ENCODE measurements at regions not wholly inside any gene's neighbourhood (a gene's known extent, or its start where the extent isn't known, plus 50 kb on each side); places are given as distances from the start of the nearest gene placed in this dataset.
"Not testable (repeated sequence)": the region's sequence is repeated elsewhere in the genome, so short reads cannot be mapped to it uniquely, and the experiment has no call there.

DNA sequence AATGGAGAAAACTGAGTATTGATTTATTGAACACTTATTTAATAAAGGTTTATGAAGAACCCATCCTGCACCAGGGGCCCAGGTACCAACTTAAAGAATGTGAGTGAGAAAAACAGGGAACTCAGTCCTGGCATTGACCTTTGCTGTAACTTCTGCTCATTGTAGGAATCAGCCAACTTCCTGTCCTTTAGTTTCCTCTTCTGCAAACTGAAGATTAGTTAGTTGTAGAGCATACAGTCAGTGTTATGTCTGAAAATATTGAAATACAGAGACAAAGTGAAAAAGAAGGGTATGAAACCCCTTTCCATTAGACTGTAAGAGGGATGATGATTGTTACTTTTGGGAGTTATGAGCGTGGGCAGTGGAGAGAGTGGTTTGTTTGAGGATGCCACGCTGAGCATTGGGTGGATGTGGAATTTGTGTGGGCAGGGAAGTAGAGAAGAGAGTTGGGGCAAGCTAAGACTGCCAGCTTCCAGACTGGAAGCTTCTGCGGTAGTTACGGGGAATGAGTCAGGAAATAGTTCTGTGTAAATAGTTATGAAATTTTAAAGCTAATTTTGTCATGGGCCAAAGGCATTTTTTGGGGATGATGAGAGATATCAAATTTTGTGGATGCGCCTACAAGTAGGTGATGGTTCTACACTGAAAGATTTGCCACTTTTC is 89.2 kb downstream of the GPR88 start:
- POLR2A ChIA-PET: no interaction called here
- CTCF ChIA-PET: no interaction called here

DNA sequence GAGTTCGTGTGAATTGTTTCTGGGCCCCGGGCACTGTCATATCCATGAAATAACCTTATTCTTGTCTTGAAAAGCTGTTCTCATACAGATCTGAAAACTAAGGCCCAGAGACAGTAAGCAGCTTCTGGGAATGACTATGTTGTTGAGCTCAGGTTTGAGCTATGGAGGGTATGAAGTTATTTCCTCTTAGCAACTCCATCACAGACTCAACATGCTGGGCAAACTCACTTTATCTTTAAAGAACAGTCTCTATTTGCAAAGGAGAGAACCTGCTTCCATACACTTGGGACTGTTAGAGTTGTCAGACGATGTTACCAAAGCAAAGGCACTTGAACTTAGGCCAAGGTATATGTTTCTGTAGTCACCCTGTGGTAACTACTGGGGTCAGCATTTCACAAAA is 90.0 kb downstream of the GPR88 start:
- ChIA-PET POLR2A (no interaction called here), CTCF (no interaction called here)

DNA sequence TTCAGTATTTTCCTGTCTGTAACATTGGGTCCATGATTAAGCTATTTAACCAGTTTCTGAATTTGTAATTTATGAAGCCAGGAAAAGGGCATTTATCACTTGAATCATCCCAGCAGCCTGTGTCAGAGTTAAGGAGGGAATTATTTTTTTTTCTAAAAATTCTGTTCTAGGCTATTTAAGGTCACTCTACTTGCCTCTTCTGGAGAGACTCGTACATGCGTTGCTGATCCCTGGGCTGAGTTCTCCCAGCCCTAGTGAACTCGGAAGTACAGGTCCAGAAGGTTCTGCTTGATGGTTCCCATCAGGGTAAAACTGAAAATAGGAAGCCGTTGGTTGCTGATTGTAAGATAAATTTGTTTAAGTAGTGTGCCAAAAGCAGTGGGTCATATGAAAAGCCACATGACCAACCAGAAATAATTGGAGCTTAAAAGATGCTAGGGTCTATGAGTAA is 90.7 kb downstream of the GPR88 start:
- CTCF ChIA-PET: no interaction called here
- POLR2A ChIA-PET: no interaction called here

DNA sequence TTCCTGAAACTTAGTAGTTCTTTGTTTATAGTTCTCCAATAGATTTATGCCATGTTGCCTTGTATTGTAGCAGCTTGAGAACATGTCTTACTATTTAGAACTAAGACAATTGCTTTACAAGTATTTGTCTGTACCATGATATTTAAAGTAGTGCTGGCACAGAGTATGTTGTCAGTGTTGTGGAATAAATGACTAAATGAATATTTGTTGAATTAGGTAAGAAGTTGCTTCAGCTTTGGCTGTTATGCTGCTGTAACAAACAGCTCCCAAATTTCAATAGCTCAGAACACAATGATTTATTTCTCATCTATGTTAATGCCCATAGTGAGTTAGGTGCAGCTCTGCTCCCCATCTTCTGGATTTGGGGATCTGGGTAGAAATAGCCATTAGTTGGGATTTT is 90.2 kb upstream of the VCAM1 start:
- POLR2A ChIA-PET: no interaction called here
- CTCF ChIA-PET: no interaction called here

DNA sequence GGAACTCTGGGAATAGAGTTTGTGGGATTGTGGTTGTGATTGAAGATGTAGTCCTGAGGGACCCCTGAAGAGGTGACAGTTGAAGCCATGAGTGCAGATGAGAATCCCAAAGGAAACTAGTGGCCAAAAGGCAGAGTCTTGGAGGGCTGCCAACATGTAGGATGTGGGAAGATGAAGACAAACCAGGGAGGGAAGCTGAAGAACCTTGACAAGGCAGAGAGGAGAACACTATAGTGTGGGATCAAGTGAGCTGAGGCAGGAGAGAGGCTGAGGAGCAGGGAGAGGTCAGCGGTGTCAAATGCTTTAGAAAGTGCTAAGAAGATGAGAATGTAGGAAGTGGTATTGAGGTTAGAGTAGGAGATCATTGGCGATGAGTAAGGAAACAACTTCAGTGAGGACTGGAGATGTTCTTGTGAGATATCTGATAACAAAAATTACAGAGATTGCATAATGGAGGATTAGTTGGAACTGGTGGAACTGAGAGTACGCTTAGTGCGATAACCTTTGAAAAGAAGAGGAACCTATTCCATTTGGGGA is 88.5 kb upstream of the VCAM1 start:
- POLR2A ChIA-PET: no interaction called here

DNA sequence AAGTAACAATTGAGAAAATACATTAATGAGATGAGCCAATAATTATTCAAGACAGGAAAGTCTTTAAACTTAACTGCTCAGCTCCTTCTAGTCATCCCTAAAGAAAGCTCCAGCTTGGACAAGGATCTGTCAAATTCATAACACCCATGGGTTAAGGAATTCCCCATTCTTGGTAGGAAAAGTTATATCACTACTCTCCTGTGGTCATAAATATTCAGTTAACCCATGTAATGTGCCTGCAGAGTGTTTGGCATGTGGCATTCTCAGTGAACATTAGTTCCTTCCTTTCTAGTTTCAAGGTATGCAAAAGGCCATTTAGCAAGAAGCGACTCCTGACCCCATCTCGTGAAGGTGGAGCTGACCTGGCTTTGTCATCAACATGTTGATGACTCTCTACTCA is 76.7 kb upstream of the VCAM1 start:
- POLR2A ChIA-PET: no interaction called here
- CTCF ChIA-PET: no interaction called here

More for the DNA sequence above, 88.5 kb upstream of the VCAM1 start:
- CTCF ChIA-PET: interaction anchor here (1.1 kb wide), 1 partner anchor 164 kb away, joined by 3 read pairs; no protein-coding TSS in a partner anchor

DNA sequence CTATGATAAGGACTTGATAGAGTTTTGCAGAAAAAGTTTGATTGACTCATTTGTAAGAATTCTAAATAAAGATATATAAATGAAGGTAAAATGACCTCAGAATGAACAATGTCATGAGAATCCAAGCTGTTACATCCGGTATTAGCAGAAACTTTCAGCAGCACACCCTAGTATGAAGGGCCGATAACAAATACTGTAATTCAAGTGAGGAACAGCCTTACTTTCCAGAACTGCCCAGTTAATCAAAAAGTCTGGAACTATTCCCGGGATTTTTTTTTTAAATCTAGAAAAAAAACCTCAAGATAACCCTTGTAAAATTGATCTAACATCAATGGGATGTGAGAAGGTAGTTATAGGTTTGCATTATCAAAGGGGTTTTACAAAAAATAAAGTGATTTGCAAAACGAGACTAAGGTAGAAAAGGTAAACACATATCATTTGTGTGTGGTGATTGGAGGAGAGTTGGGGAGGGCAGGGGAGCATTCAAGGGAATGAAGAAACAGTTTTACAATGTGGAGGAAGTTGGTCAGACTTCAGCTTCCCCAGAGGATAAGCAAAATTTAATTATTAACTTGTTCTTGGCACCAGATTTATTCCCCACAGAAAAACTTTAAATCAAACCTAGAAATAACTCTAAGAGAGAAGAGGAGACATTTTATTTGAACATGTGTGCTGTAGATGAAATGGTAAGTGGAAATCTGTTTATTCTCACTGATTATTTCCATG is 75.9 kb upstream of the VCAM1 start:
- CTCF ChIA-PET: no interaction called here
- POLR2A ChIA-PET: no interaction called here

DNA sequence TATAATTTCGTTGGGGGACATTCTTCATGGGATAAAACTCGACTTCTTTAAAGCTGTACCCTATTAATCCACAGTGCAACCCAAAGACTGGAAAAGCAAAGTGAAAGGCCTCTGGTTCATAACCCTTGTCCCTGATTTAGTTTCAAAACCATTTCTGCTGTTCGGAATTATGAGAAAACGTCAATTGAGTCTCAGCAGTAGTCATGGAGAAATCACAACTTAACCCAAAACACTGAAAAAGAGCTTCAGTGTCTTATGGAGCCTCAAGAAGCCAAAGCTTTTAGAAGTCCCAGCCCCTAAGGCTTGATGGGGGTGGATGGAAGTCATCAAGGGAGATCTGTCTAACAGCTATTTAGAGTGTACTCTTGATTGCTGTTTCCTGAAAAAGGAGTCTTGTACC is 73.5 kb upstream of the VCAM1 start:
- CTCF ChIA-PET: no interaction called here
- POLR2A ChIA-PET: no interaction called here

DNA sequence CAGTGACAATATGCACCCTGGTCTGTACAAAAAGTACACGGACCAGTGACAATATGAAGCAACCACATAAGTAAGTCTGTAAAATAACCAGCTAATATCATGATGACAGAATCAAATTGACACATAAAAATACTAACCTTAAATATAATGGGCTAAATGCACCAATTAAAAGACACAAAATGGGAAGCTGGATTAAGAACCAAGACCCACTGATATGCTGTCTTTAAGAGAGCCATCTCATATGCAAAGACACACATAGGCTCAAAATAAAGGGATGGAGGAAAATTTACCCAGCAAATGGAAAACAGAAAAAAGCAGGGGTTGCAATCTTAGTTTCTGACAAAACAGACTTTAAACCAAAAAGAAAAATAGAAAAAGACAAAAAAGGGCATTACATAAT is 70.4 kb upstream of the VCAM1 start:
- ChIA-PET CTCF (no interaction called here), POLR2A (no interaction called here)

DNA sequence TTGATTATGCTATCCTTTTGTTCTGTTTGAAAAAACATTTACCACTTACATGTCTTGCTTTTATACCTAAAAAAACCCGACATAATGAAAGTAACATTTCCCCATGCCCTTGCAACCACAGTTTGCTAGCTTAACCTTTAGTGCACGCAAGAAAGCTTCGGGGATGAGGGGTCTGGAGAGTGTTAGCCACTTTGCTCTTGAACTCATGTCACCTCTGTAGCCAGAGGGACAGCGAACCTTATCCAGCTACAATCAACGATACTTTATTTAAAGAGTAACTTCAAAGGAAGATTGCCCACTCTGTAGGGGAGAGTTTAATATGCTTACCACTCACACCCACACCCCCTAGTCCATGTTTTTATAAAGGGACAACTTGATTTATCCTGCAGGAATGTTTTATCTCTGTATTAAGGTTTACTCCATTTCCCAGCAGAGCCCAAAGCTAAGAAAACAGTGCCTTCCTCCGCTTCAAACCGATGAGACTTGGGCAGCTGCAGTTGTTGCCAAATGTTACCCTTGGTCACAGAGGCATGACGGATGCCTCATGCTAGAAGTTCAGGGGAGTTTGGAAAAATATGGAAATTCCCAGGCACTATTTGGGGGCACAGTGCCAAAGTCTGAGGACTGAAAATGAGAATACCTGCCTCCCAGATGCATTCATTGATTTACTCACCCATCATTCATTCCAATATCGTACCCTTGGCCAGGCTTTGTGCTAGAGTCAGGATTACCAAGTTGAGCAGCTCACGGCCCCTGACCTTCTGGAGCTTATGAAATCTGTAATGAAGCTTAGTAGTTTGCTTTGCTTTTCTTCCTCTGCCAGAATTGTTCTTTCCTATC is 61.4 kb upstream of the VCAM1 start:
- CTCF ChIA-PET: no interaction called here
- POLR2A ChIA-PET: no interaction called here

DNA sequence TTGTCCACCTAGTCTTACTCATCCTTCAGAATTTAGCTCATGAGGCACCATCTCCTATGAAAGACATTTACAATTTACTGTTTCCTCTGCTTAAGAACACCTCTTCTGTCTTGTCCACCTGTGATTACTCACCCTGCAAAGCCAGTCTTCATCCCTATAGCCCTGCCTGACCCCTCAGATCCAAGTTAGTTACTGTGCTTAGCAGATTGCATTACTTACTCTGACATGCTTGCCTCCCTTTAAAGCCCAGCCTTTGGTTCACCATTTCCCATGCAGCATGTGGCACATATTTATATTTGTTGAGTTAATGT is 60.9 kb upstream of the VCAM1 start:
- POLR2A ChIA-PET: no interaction called here
- CTCF ChIA-PET: no interaction called here

DNA sequence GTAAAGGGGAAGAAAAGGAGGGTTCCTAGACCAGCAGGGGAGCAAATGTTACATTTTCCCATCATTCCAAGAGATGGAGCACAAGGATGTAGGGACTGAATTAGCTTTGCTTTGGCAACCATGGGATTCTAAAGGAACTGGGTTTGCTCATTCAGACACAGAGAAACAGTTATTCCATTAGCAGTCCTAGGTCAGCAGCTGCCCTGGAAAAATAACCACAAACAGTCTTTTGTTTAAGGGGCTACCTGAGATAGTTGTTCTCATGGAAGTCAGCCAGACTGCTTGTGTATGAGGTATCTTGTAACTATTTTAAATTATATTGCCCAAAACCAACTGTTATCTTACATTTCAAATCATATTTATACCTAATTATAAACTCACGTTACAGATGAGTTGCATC is 58.4 kb upstream of the VCAM1 start:
- POLR2A ChIA-PET: no interaction called here
- CTCF ChIA-PET: no interaction called here

DNA sequence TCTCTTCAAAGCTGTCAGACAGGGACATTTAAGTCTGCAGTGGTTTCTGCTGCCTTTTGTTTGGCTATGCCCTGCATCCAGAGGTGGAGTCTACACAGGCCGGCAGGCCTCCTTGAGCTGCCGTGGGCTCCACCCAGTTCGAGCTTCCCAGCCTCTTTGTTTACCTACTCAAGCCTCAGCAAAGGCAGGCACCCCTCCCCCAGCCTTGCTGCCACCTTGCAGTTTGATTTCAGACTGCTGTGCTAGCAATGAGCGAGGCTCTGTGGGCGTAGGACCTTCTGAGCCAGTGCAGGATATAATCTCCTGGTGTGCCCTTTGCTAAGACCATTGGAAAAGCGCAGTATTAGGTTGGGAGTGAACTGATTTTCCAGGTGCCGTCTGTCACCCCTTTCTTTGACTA is 51.0 kb upstream of the VCAM1 start:
- POLR2A ChIA-PET, CTCF ChIA-PET: not testable (repeated sequence)

Measured in activated CD8-positive, alpha-beta memory T cell treated with anti-CD3 and anti-CD28 coated beads for 36 hours (primary cell).